ENCODE measurements at regions not wholly inside any gene's neighbourhood (a gene's known extent, or its start where the extent isn't known, plus 50 kb on each side); places are given as distances from the start of the nearest gene placed in this dataset.

DNA sequence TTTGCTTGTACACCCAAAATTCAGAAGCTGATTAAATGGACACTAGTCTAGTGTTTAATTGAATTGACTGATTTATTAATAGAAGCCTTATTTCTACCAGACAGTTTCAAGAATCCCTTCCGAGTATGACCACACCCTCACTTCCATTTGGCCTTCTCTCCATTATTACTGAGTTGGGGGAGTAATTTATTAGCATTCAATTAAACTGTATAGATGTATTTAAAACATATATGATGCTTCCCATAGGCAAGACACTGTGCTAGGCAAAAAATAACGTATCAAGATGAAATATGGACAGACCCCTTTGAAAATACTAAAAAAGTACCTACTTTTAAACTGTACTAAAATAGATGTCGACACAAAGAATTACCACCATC is 112.9 kb upstream of the PHACTR1 start:
- no peaks in the 10 kb centered on the region for H4K20me1 ChIP-seq (ENCODE audit: insufficient read depth, low read length)
- H3K36me3 ChIP-seq (ENCODE audit: insufficient read depth, low read length) = no peaks in the 10 kb centered on the region
- no peak overlapping the region for H3K27ac ChIP-seq (ENCODE audit: low read depth, low read length, poor library complexity, severe bottlenecking)
- CTCF ChIA-PET (ENCODE audit: unreplicated experiment) = no interaction called here
- intact Hi-C loops (cut with micrococcal nuclease; ENCODE audit: unreplicated experiment) = loop anchor here (10.0 kb wide), 5 partner anchors 99 to 1019 kb away; no protein-coding TSS in a partner anchor
- BruUV-seq (replicated peaks) = no TSS peak
- no peak overlapping the region for H3K4me3 ChIP-seq (ENCODE audit: low read depth, low read length, poor library complexity, severe bottlenecking)
- H3K79me2 ChIP-seq (ENCODE audit: insufficient read depth, low read depth, low read length) = no peaks in the 10 kb centered on the region
- H3K9me2 ChIP-seq (ENCODE audit: insufficient read depth, low read length) = no peaks in the 10 kb centered on the region
- POLR2A ChIA-PET = no interaction called here
- no peak overlapping the region for H2AFZ ChIP-seq (ENCODE audit: low read length)
- no peak overlapping the region for H3K4me2 ChIP-seq (ENCODE audit: low read length)
- no peaks in the 10 kb centered on the region for H3K9me3 ChIP-seq (ENCODE audit: low read length)
- TF ChIP-seq, protein P1, sequence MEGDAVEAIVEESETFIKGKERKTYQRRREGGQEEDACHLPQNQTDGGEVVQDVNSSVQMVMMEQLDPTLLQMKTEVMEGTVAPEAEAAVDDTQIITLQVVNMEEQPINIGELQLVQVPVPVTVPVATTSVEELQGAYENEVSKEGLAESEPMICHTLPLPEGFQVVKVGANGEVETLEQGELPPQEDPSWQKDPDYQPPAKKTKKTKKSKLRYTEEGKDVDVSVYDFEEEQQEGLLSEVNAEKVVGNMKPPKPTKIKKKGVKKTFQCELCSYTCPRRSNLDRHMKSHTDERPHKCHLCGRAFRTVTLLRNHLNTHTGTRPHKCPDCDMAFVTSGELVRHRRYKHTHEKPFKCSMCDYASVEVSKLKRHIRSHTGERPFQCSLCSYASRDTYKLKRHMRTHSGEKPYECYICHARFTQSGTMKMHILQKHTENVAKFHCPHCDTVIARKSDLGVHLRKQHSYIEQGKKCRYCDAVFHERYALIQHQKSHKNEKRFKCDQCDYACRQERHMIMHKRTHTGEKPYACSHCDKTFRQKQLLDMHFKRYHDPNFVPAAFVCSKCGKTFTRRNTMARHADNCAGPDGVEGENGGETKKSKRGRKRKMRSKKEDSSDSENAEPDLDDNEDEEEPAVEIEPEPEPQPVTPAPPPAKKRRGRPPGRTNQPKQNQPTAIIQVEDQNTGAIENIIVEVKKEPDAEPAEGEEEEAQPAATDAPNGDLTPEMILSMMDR (conservative IDR thresholded peaks at IDR 0.05; ENCODE audit: low read length) = peak; percentile 44; the same call in 1 of the 2 replicates
- no peak for TF ChIP-seq EZH2phosphoT487 (IDR thresholded peaks at IDR 0.05; ENCODE audit: borderline replicate concordance, low read depth, low read length)
- peaks cover 73% of the 10 kb centered on the region for H3K4me1 ChIP-seq (ENCODE audit: insufficient read depth, low read length, poor library complexity, severe bottlenecking)
- DNase-seq (ENCODE audit: low spot score) = no peak

GRCh38 chr6:12605888-12606345 is 110.7 kb upstream of the PHACTR1 start:
- Histone ChIP-seq H3K9me2 (ENCODE audit: insufficient read depth, low read length) (no peaks in the 10 kb centered on the region), H4K20me1 (ENCODE audit: insufficient read depth, low read length) (no peaks in the 10 kb centered on the region), H3K4me3 (ENCODE audit: low read depth, low read length, poor library complexity, severe bottlenecking) (peak overlapping the region; percentile 55), H3K9me3 (ENCODE audit: low read length) (no peaks in the 10 kb centered on the region), H3K4me2 (ENCODE audit: low read length) (peak overlapping the region; percentile 76), H3K79me2 (ENCODE audit: insufficient read depth, low read depth, low read length) (no peaks in the 10 kb centered on the region), H3K36me3 (ENCODE audit: insufficient read depth, low read length) (no peaks in the 10 kb centered on the region), H2AFZ (ENCODE audit: low read length) (peak overlapping the region; percentile 99), H3K27ac (ENCODE audit: low read depth, low read length, poor library complexity, severe bottlenecking) (no peak overlapping the region), H3K4me1 (ENCODE audit: insufficient read depth, low read length, poor library complexity, severe bottlenecking) (peaks cover 58% of the 10 kb centered on the region)
- intact Hi-C loops (cut with micrococcal nuclease; ENCODE audit: unreplicated experiment) = loop anchor here (1.0 to 10.0 kb wide), 8 partner anchors 101 to 1021 kb away; no protein-coding TSS in a partner anchor
- no TSS peak for BruUV-seq (replicated peaks)
- CTCF ChIA-PET (ENCODE audit: unreplicated experiment) = interaction anchor here (0.6 kb wide), 1 partner anchor 1839 kb away, joined by 3 read pairs; no protein-coding TSS in a partner anchor
- POLR2A ChIA-PET = interaction anchor here (0.5 to 2.0 kb wide), 2 partner anchors 11 to 1269 kb away, joined by 3 to 6 read pairs; no protein-coding TSS in a partner anchor
- DNase-seq (ENCODE audit: low spot score) = peak; percentile 86
- TF ChIP-seq, protein P1 (conservative IDR thresholded peaks at IDR 0.05; ENCODE audit: low read length) = peak; percentile 98
- no peak for TF ChIP-seq EZH2phosphoT487 (IDR thresholded peaks at IDR 0.05; ENCODE audit: borderline replicate concordance, low read depth, low read length)

- peaks cover 51% of the 10 kb centered on the region for H3K4me1 ChIP-seq (ENCODE audit: insufficient read depth, low read length, poor library complexity, severe bottlenecking)
- intact Hi-C loops (cut with micrococcal nuclease; ENCODE audit: unreplicated experiment) = loop anchor here (5.0 to 10.0 kb wide), 7 partner anchors 102 to 1022 kb away; no protein-coding TSS in a partner anchor
- no peak for TF ChIP-seq EZH2phosphoT487 (IDR thresholded peaks at IDR 0.05; ENCODE audit: borderline replicate concordance, low read depth, low read length)
- TF ChIP-seq, protein P1 (conservative IDR thresholded peaks at IDR 0.05; ENCODE audit: low read length) = no peak
- H3K9me2 ChIP-seq (ENCODE audit: insufficient read depth, low read length) = no peaks in the 10 kb centered on the region
- no peaks in the 10 kb centered on the region for H3K36me3 ChIP-seq (ENCODE audit: insufficient read depth, low read length)
- H2AFZ ChIP-seq (ENCODE audit: low read length) = peak overlapping the region; percentile 99
- H3K4me3 ChIP-seq (ENCODE audit: low read depth, low read length, poor library complexity, severe bottlenecking) = no peak overlapping the region
- no peak for DNase-seq (ENCODE audit: low spot score)
- no TSS peak for BruUV-seq (replicated peaks)
- H3K79me2 ChIP-seq (ENCODE audit: insufficient read depth, low read depth, low read length) = no peaks in the 10 kb centered on the region
- CTCF ChIA-PET (ENCODE audit: unreplicated experiment) = interaction anchor here (0.6 kb wide), 1 partner anchor 1840 kb away, joined by 3 read pairs; no protein-coding TSS in a partner anchor
- H3K27ac ChIP-seq (ENCODE audit: low read depth, low read length, poor library complexity, severe bottlenecking) = no peak overlapping the region
- H3K9me3 ChIP-seq (ENCODE audit: low read length) = no peaks in the 10 kb centered on the region
- peak overlapping the region; percentile 76; the same call in 1 of the 2 replicates for H3K4me2 ChIP-seq (ENCODE audit: low read length)
- H4K20me1 ChIP-seq (ENCODE audit: insufficient read depth, low read length) = no peaks in the 10 kb centered on the region
- POLR2A ChIA-PET = interaction anchor here (2.0 kb wide), 1 partner anchor 12 kb away, joined by 6 read pairs; no protein-coding TSS in a partner anchor
These were observed 110.0 kb upstream of the PHACTR1 start for GRCh38 chr6:12606616-12607015.

Measured in OCI-LY7 (cell line).